NK-92 treated with Interleukin-12 subunit alpha and Interleukin-12 subunit beta, amount 100 ng/mL, for 24 hours (cell line): ENCODE measurements at regions not wholly inside any gene's neighbourhood (a gene's known extent, or its start where the extent isn't known, plus 50 kb on each side); places are given as distances from the start of the nearest gene placed in this dataset.

ENCODE experiments used
- DNase-seq: peaks from one replicate; lab custom pipeline; 2025; lab: John Stamatoyannopoulos, UW

GRCh38 chr15:95646484-95647273, 683.8 kb upstream of the NR2F2 start:
- no peak for DNase-seq

GRCh38 chr15:95647531-95648277, 682.8 kb upstream of the NR2F2 start:
- no peak for DNase-seq

- no peak for DNase-seq
Observed at GRCh38 chr15:95653361-95653805, 677.1 kb upstream of the NR2F2 start.

- no peak for DNase-seq
Observed at GRCh38 chr15:95655089-95655607, 675.4 kb upstream of the NR2F2 start.

GRCh38 chr15:95656595-95656994, 673.9 kb upstream of the NR2F2 start:
- DNase-seq, result no peak

- DNase-seq, result no peak
Observed at GRCh38 chr15:95658799-95659198, 671.7 kb upstream of the NR2F2 start.

- DNase-seq, result no peak
Observed at GRCh38 chr15:95659656-95660055, 670.8 kb upstream of the NR2F2 start.

GRCh38 chr15:95662638-95663037, 667.9 kb upstream of the NR2F2 start:
- no peak for DNase-seq

GRCh38 chr15:95663156-95664100, 667.1 kb upstream of the NR2F2 start:
- no peak for DNase-seq

GRCh38 chr15:95664450-95664849, 666.0 kb upstream of the NR2F2 start:
- DNase-seq, result no peak

- peak; percentile 12 for DNase-seq
Observed at GRCh38 chr15:95669146-95669922, 661.2 kb upstream of the NR2F2 start.

GRCh38 chr15:95674031-95674430, 656.5 kb upstream of the NR2F2 start:
- no peak for DNase-seq

- DNase-seq, result no peak
Observed at GRCh38 chr15:95676500-95676899, 654.0 kb upstream of the NR2F2 start.

GRCh38 chr15:95679847-95680582, 650.5 kb upstream of the NR2F2 start:
- no peak for DNase-seq

- no peak for DNase-seq
Observed at GRCh38 chr15:95680728-95681127, 649.8 kb upstream of the NR2F2 start.

GRCh38 chr15:95681836-95682544, 648.5 kb upstream of the NR2F2 start:
- no peak for DNase-seq

GRCh38 chr15:95684126-95684525, 646.4 kb upstream of the NR2F2 start:
- no peak for DNase-seq

GRCh38 chr15:95684693-95685115, 645.8 kb upstream of the NR2F2 start:
- no peak for DNase-seq

GRCh38 chr15:95687061-95687460, 643.4 kb upstream of the NR2F2 start:
- no peak for DNase-seq

- no peak for DNase-seq
Observed at GRCh38 chr15:95687686-95688085, 642.8 kb upstream of the NR2F2 start.
